Neural cell (in vitro differentiated cells): ENCODE measurements at regions not wholly inside any gene's neighbourhood (a gene's known extent, or its start where the extent isn't known, plus 50 kb on each side); places are given as distances from the start of the nearest gene placed in this dataset.

Experiments
- H2AFZ ChIP-seq: fragments of 200-600, 300-800 bp; sonication (generic), shearing (Covaris generic); 2 replicates; pipeline ENCODE4 v1.6.0; 2014; ENCODE audit warnings: low read depth, mild to moderate bottlenecking, antibody characterized with exemption, low read length, moderate library complexity
- H3F3A ChIP-seq: fragments of 200-600 bp; shearing (Covaris generic); 2 replicates; pipeline ENCODE4 v1.6.1; 2016; ENCODE audit warnings: mild to moderate bottlenecking, moderate library complexity, mixed read lengths, antibody characterized with exemption, low read length; ENCODE audit not compliant: insufficient read depth, poor library complexity, severe bottlenecking
- H3K27ac ChIP-seq: fragments of 200-600, 300-800 bp; sonication (generic), shearing (Covaris generic); 2 replicates; pipeline ENCODE4 v1.5.1; 2014; ENCODE audit warnings: mild to moderate bottlenecking, low read length, moderate library complexity
- H3K27me3 ChIP-seq: fragments of 300-800, 200-600 bp; sonication (generic), shearing (Covaris generic); 2 replicates; pipeline ENCODE4 v1.6.0; 2014; ENCODE audit warnings: mild to moderate bottlenecking, low read depth, low read length, moderate library complexity; ENCODE audit not compliant: insufficient read depth
- H3K36me3 ChIP-seq: fragments of 300-800, 200-600 bp; sonication (generic), shearing (Covaris generic); 2 replicates; pipeline ENCODE4 v1.5.1; 2014; ENCODE audit warnings: mild to moderate bottlenecking, antibody characterized with exemption, low read length, moderate library complexity; ENCODE audit not compliant: insufficient read depth
- H3K4me2 ChIP-seq: fragments of 300-800, 200-600 bp; sonication (generic), shearing (Covaris generic); 2 replicates; pipeline ENCODE4 v1.6.0; 2014; ENCODE audit warnings: mild to moderate bottlenecking, low read length
- H3K4me3 ChIP-seq: fragments of 300-800, 200-600 bp; sonication (generic), shearing (Covaris generic); 2 replicates; pipeline ENCODE4 v1.5.1; 2014; ENCODE audit warnings: mild to moderate bottlenecking, low read length, moderate library complexity
- H3K79me2 ChIP-seq: fragments of 200-600 bp; shearing (Covaris generic); replicated peaks from 2 replicates; pipeline ENCODE4 v1.6.0; 2014; ENCODE audit warnings: mild to moderate bottlenecking, low read length, moderate library complexity; ENCODE audit not compliant: insufficient read depth
- H3K9ac ChIP-seq: fragments of 300-800, 200-600 bp; sonication (generic), shearing (Covaris generic); 2 replicates; pipeline ENCODE4 v1.6.1; 2016; ENCODE audit warnings: mild to moderate bottlenecking, low read length, mixed read lengths
- H3K9me2 ChIP-seq: fragments of 200-600 bp; shearing (Covaris generic); 2 replicates; pipeline ENCODE4 v1.6.1; 2016; ENCODE audit warnings: mild to moderate bottlenecking, low read length, mixed read lengths; ENCODE audit not compliant: insufficient read depth
- H3K9me3 ChIP-seq: fragments of 200-600, 300-800 bp; sonication (generic), shearing (Covaris generic); 2 replicates; pipeline ENCODE4 v1.6.1; 2016; ENCODE audit warnings: mild to moderate bottlenecking, mixed run types, low read length, moderate library complexity, mixed read lengths
- H4K20me1 ChIP-seq: fragments of 200-600 bp; shearing (Covaris generic); 2 replicates; pipeline ENCODE4 v1.6.1; 2016; ENCODE audit warnings: mild to moderate bottlenecking, mixed run types; ENCODE audit not compliant: insufficient read depth
- CTCF ChIP-seq: fragments of 450-650 bp; IDR thresholded peaks from 2 replicates; pipeline ENCODE4 v1.5.1; 2014; ENCODE audit warnings: antibody characterized with exemption, mild to moderate bottlenecking, moderate library complexity; ENCODE audit not compliant: poor library complexity, severe bottlenecking
- EP300 ChIP-seq: fragments of 450-650 bp; conservative IDR thresholded peaks from 2 replicates; pipeline ENCODE4 v1.6.1; 2014; ENCODE audit warnings: antibody characterized with exemption, mild to moderate bottlenecking, moderate library complexity; ENCODE audit not compliant: poor library complexity, severe bottlenecking
- EZH2 ChIP-seq: fragments of 200-600, 300-800 bp; shearing (Covaris generic), sonication (generic); IDR thresholded peaks from 2 replicates; pipeline ENCODE4 v1.6.1; 2014; ENCODE audit warnings: antibody characterized with exemption, low read length, borderline replicate concordance, mild to moderate bottlenecking; ENCODE audit not compliant: insufficient read depth, poor library complexity, severe bottlenecking
- MXI1 ChIP-seq: fragments of 450-650 bp; conservative IDR thresholded peaks from 2 replicates; pipeline ENCODE4 v1.6.1; 2014; ENCODE audit warnings: antibody characterized with exemption, mild to moderate bottlenecking; ENCODE audit not compliant: poor library complexity, severe bottlenecking
- POLR2AphosphoS5 ChIP-seq: IDR thresholded peaks from 2 replicates; pipeline ENCODE4 v1.6.1; 2012
- RAD21 ChIP-seq: fragments of 450-650 bp; conservative IDR thresholded peaks from 2 replicates; pipeline ENCODE4 v1.6.1; 2014; ENCODE audit warnings: antibody characterized with exemption, mild to moderate bottlenecking, moderate library complexity
- REST ChIP-seq: IDR thresholded peaks from 2 replicates; pipeline ENCODE4 v1.6.1; 2012; ENCODE audit warnings: borderline replicate concordance
- SMC3 ChIP-seq: fragments of 450-650 bp; conservative IDR thresholded peaks from 2 replicates; pipeline ENCODE4 v1.6.1; 2014; ENCODE audit warnings: antibody characterized with exemption, mild to moderate bottlenecking, moderate library complexity; ENCODE audit not compliant: poor library complexity
- TAF1 ChIP-seq: IDR thresholded peaks from 2 replicates; pipeline ENCODE4 v1.6.1; 2012; ENCODE audit warnings: low read depth

GRCh38 chr1:99595441-99595840 is 50.5 kb upstream of the PALMD start:
- H3K9ac ChIP-seq = no peak overlapping the region
- no peak overlapping the region for H3K27ac ChIP-seq
- no peaks in the 10 kb centered on the region for H3K9me3 ChIP-seq
- no peaks in the 10 kb centered on the region for H4K20me1 ChIP-seq
- no peaks in the 10 kb centered on the region for H3F3A ChIP-seq
- H3K36me3 ChIP-seq = no peaks in the 10 kb centered on the region
- H3K27me3 ChIP-seq = no peaks in the 10 kb centered on the region
- no peak overlapping the region for H3K4me2 ChIP-seq
- H3K9me2 ChIP-seq = no peaks in the 10 kb centered on the region
- TF ChIP-seq SMC3 = no peak
- no peak for TF ChIP-seq MXI1
- TF ChIP-seq RAD21 = no peak
- TF ChIP-seq POLR2AphosphoS5 = no peak
- TF ChIP-seq TAF1 = no peak
- no peak for TF ChIP-seq EP300
- TF ChIP-seq REST = no peak
- TF ChIP-seq EZH2 = no peak
- TF ChIP-seq CTCF = no peak
- no peaks in the 10 kb centered on the region for H3K79me2 ChIP-seq
- H3K4me3 ChIP-seq = no peak overlapping the region
- no peak overlapping the region for H2AFZ ChIP-seq
